Neural cell (in vitro differentiated cells): ENCODE measurements at regions not wholly inside any gene's neighbourhood (a gene's known extent, or its start where the extent isn't known, plus 50 kb on each side); places are given as distances from the start of the nearest gene placed in this dataset.

ENCODE experiments used
- H2AFZ ChIP-seq: fragments of 200-600, 300-800 bp; sonication (generic), shearing (Covaris generic); 2 replicates; pipeline ENCODE4 v1.6.0; 2014; ENCODE audit warnings: low read depth, mild to moderate bottlenecking, antibody characterized with exemption, low read length, moderate library complexity
- H3F3A ChIP-seq: fragments of 200-600 bp; shearing (Covaris generic); 2 replicates; pipeline ENCODE4 v1.6.1; 2016; ENCODE audit warnings: mild to moderate bottlenecking, moderate library complexity, mixed read lengths, antibody characterized with exemption, low read length; ENCODE audit not compliant: insufficient read depth, poor library complexity, severe bottlenecking
- H3K27ac ChIP-seq: fragments of 200-600, 300-800 bp; sonication (generic), shearing (Covaris generic); 2 replicates; pipeline ENCODE4 v1.5.1; 2014; ENCODE audit warnings: mild to moderate bottlenecking, low read length, moderate library complexity
- H3K27me3 ChIP-seq: fragments of 300-800, 200-600 bp; sonication (generic), shearing (Covaris generic); 2 replicates; pipeline ENCODE4 v1.6.0; 2014; ENCODE audit warnings: mild to moderate bottlenecking, low read depth, low read length, moderate library complexity; ENCODE audit not compliant: insufficient read depth
- H3K36me3 ChIP-seq: fragments of 300-800, 200-600 bp; sonication (generic), shearing (Covaris generic); 2 replicates; pipeline ENCODE4 v1.5.1; 2014; ENCODE audit warnings: mild to moderate bottlenecking, antibody characterized with exemption, low read length, moderate library complexity; ENCODE audit not compliant: insufficient read depth
- H3K4me2 ChIP-seq: fragments of 300-800, 200-600 bp; sonication (generic), shearing (Covaris generic); 2 replicates; pipeline ENCODE4 v1.6.0; 2014; ENCODE audit warnings: mild to moderate bottlenecking, low read length
- H3K4me3 ChIP-seq: fragments of 300-800, 200-600 bp; sonication (generic), shearing (Covaris generic); 2 replicates; pipeline ENCODE4 v1.5.1; 2014; ENCODE audit warnings: mild to moderate bottlenecking, low read length, moderate library complexity
- H3K79me2 ChIP-seq: fragments of 200-600 bp; shearing (Covaris generic); replicated peaks from 2 replicates; pipeline ENCODE4 v1.6.0; 2014; ENCODE audit warnings: mild to moderate bottlenecking, low read length, moderate library complexity; ENCODE audit not compliant: insufficient read depth
- H3K9ac ChIP-seq: fragments of 300-800, 200-600 bp; sonication (generic), shearing (Covaris generic); 2 replicates; pipeline ENCODE4 v1.6.1; 2016; ENCODE audit warnings: mild to moderate bottlenecking, low read length, mixed read lengths
- H3K9me2 ChIP-seq: fragments of 200-600 bp; shearing (Covaris generic); 2 replicates; pipeline ENCODE4 v1.6.1; 2016; ENCODE audit warnings: mild to moderate bottlenecking, low read length, mixed read lengths; ENCODE audit not compliant: insufficient read depth
- H3K9me3 ChIP-seq: fragments of 200-600, 300-800 bp; sonication (generic), shearing (Covaris generic); 2 replicates; pipeline ENCODE4 v1.6.1; 2016; ENCODE audit warnings: mild to moderate bottlenecking, mixed run types, low read length, moderate library complexity, mixed read lengths
- H4K20me1 ChIP-seq: fragments of 200-600 bp; shearing (Covaris generic); 2 replicates; pipeline ENCODE4 v1.6.1; 2016; ENCODE audit warnings: mild to moderate bottlenecking, mixed run types; ENCODE audit not compliant: insufficient read depth
- CTCF ChIP-seq: fragments of 450-650 bp; IDR thresholded peaks from 2 replicates; pipeline ENCODE4 v1.5.1; 2014; ENCODE audit warnings: antibody characterized with exemption, mild to moderate bottlenecking, moderate library complexity; ENCODE audit not compliant: poor library complexity, severe bottlenecking
- EP300 ChIP-seq: fragments of 450-650 bp; conservative IDR thresholded peaks from 2 replicates; pipeline ENCODE4 v1.6.1; 2014; ENCODE audit warnings: antibody characterized with exemption, mild to moderate bottlenecking, moderate library complexity; ENCODE audit not compliant: poor library complexity, severe bottlenecking
- EZH2 ChIP-seq: fragments of 200-600, 300-800 bp; shearing (Covaris generic), sonication (generic); IDR thresholded peaks from 2 replicates; pipeline ENCODE4 v1.6.1; 2014; ENCODE audit warnings: antibody characterized with exemption, low read length, borderline replicate concordance, mild to moderate bottlenecking; ENCODE audit not compliant: insufficient read depth, poor library complexity, severe bottlenecking
- MXI1 ChIP-seq: fragments of 450-650 bp; conservative IDR thresholded peaks from 2 replicates; pipeline ENCODE4 v1.6.1; 2014; ENCODE audit warnings: antibody characterized with exemption, mild to moderate bottlenecking; ENCODE audit not compliant: poor library complexity, severe bottlenecking
- POLR2AphosphoS5 ChIP-seq: IDR thresholded peaks from 2 replicates; pipeline ENCODE4 v1.6.1; 2012
- RAD21 ChIP-seq: fragments of 450-650 bp; conservative IDR thresholded peaks from 2 replicates; pipeline ENCODE4 v1.6.1; 2014; ENCODE audit warnings: antibody characterized with exemption, mild to moderate bottlenecking, moderate library complexity
- REST ChIP-seq: IDR thresholded peaks from 2 replicates; pipeline ENCODE4 v1.6.1; 2012; ENCODE audit warnings: borderline replicate concordance
- SMC3 ChIP-seq: fragments of 450-650 bp; conservative IDR thresholded peaks from 2 replicates; pipeline ENCODE4 v1.6.1; 2014; ENCODE audit warnings: antibody characterized with exemption, mild to moderate bottlenecking, moderate library complexity; ENCODE audit not compliant: poor library complexity
- TAF1 ChIP-seq: IDR thresholded peaks from 2 replicates; pipeline ENCODE4 v1.6.1; 2012; ENCODE audit warnings: low read depth

- H3K79me2 ChIP-seq, result no peaks in the 10 kb centered on the region
- H4K20me1 ChIP-seq, result no peaks in the 10 kb centered on the region
- no peaks in the 10 kb centered on the region for H3K9me3 ChIP-seq
- H3K9me2 ChIP-seq, result no peaks in the 10 kb centered on the region
- no peak overlapping the region for H3K4me3 ChIP-seq
- no peaks in the 10 kb centered on the region for H3F3A ChIP-seq
- H3K36me3 ChIP-seq, result no peaks in the 10 kb centered on the region
- no peak overlapping the region for H3K9ac ChIP-seq
- no peaks in the 10 kb centered on the region for H3K27me3 ChIP-seq
- H3K27ac ChIP-seq, result no peak overlapping the region
- H3K4me2 ChIP-seq, result no peak overlapping the region
- TF ChIP-seq REST (no peak), CTCF (no peak)
- H2AFZ ChIP-seq, result no peak overlapping the region
Measured at GRCh38 chr5:57891443-57891842, 408.8 kb upstream of the ACTBL2 start.

GRCh38 chr5:57889558-57889957 lies 406.9 kb upstream of the ACTBL2 start:
- H3K9me2 ChIP-seq, result no peaks in the 10 kb centered on the region
- no peaks in the 10 kb centered on the region for H4K20me1 ChIP-seq
- TF ChIP-seq EP300 (no peak), SMC3 (no peak), RAD21 (no peak), EZH2 (no peak), REST (no peak), CTCF (no peak), MXI1 (no peak), POLR2AphosphoS5 (no peak), TAF1 (no peak)
- H3K27ac ChIP-seq, result no peak overlapping the region
- no peak overlapping the region for H2AFZ ChIP-seq
- H3K4me2 ChIP-seq, result no peak overlapping the region
- H3F3A ChIP-seq, result no peaks in the 10 kb centered on the region
- H3K27me3 ChIP-seq, result no peaks in the 10 kb centered on the region
- H3K4me3 ChIP-seq, result no peak overlapping the region
- no peaks in the 10 kb centered on the region for H3K9me3 ChIP-seq
- H3K36me3 ChIP-seq, result no peaks in the 10 kb centered on the region
- no peak overlapping the region for H3K9ac ChIP-seq
- H3K79me2 ChIP-seq, result no peaks in the 10 kb centered on the region
